ENCODE measurements at regions not wholly inside any gene's neighbourhood (a gene's known extent, or its start where the extent isn't known, plus 50 kb on each side); places are given as distances from the start of the nearest gene placed in this dataset.

DNA sequence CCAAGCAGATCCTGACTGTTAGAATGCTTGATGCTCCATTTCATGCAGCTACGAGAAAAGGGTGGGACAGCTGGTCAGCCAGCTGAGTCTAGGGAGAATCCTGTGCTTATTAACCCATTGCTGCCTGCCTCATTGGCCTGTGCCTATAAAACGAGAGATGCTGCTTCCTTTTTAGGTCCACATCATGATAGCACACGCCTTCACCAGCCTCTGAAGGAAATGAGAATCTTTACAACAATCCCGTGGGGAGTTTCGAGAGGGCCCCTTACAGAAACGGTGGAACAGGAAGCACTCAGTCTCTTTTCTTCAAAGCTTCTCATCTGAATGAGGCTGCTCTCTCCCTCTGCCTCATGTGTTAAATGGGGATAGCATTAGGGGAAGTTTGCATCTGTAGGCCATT is 147.3 kb upstream of the RFLNA start:
- H3K27ac ChIP-seq (ENCODE audit: low read length in 2 of 2): no peak overlapping the region
- no peaks in the 10 kb centered on the region for H3K36me3 ChIP-seq (replicated peaks in 1 of 2; ENCODE audit: control extremely low read depth in 1 of 2, control insufficient read depth in 1 of 2, extremely low read depth in 1 of 2, insufficient read depth in 2 of 2, low read length in 1 of 2)
- no peak for ATAC-seq (ENCODE audit: low read depth)
- Mint-ChIP-seq H3K27ac (no peak overlapping the region), H3K4me1 (peaks cover 8% of the 10 kb centered on the region), H3K4me3 (no peak overlapping the region), H3K27me3 (peaks cover 10% of the 10 kb centered on the region), H3K9me3 (ENCODE audit: insufficient read depth) (peaks cover 2% of the 10 kb centered on the region)
- intact Hi-C loops (cut with micrococcal nuclease): no loop called here
- TF ChIP-seq EZH2 (IDR thresholded peaks at IDR 0.05; ENCODE audit: borderline replicate concordance, insufficient read depth, low read depth, low read length, poor library complexity, severe bottlenecking): no peak
- TF ChIP-seq, protein P1, sequence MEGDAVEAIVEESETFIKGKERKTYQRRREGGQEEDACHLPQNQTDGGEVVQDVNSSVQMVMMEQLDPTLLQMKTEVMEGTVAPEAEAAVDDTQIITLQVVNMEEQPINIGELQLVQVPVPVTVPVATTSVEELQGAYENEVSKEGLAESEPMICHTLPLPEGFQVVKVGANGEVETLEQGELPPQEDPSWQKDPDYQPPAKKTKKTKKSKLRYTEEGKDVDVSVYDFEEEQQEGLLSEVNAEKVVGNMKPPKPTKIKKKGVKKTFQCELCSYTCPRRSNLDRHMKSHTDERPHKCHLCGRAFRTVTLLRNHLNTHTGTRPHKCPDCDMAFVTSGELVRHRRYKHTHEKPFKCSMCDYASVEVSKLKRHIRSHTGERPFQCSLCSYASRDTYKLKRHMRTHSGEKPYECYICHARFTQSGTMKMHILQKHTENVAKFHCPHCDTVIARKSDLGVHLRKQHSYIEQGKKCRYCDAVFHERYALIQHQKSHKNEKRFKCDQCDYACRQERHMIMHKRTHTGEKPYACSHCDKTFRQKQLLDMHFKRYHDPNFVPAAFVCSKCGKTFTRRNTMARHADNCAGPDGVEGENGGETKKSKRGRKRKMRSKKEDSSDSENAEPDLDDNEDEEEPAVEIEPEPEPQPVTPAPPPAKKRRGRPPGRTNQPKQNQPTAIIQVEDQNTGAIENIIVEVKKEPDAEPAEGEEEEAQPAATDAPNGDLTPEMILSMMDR (IDR thresholded peaks at IDR 0.05): no peak
- no peaks in the 10 kb centered on the region for H3K79me2 ChIP-seq (ENCODE audit: control insufficient read depth, insufficient read depth, low read length)
- 0% methylated on average over 6 of the region's 6 CpGs for WGBS (ENCODE audit: insufficient coverage)
- H4K20me1 ChIP-seq (ENCODE audit: control insufficient read depth, insufficient read depth, low read length, poor library complexity, severe bottlenecking): no peaks in the 10 kb centered on the region
- peaks cover 3 to 5% of the 10 kb centered on the region in 2 donors for H3K4me1 ChIP-seq (ENCODE audit: control insufficient read depth in 2 of 2, insufficient read depth in 2 of 2, low read length in 2 of 2)
- no peak overlapping the region for H3K9ac ChIP-seq (ENCODE audit: low read length)
- ChIA-PET CTCF (no interaction called here), POLR2A (no interaction called here)
- no peak overlapping the region for H3K4me3 ChIP-seq (ENCODE audit: control extremely low read depth in 1 of 5, extremely low read depth in 1 of 5, insufficient read depth in 1 of 5, low read depth in 2 of 5, low read length in 4 of 5)
- no peak overlapping the region for H3K4me2 ChIP-seq (replicated peaks; ENCODE audit: low read depth, low read length, poor library complexity, severe bottlenecking)
- DNase-seq: no peak
- H3K27me3 ChIP-seq (replicated peaks in 1 of 4; ENCODE audit: control extremely low read depth in 1 of 4, control insufficient read depth in 3 of 4, insufficient read depth in 4 of 4, low read length in 3 of 4): no peaks in the 10 kb centered on the region
- peaks cover 2 to 10% (median 3%) of the 10 kb centered on the region in 3 donors for H3K9me3 ChIP-seq (ENCODE audit: control extremely low read depth in 1 of 3, control insufficient read depth in 2 of 3, insufficient read depth in 1 of 3, low read length in 2 of 3)
- peak overlapping the region; percentile 35 for H2AFZ ChIP-seq (ENCODE audit: insufficient read depth, low read depth, low read length, poor library complexity, severe bottlenecking)

DNA sequence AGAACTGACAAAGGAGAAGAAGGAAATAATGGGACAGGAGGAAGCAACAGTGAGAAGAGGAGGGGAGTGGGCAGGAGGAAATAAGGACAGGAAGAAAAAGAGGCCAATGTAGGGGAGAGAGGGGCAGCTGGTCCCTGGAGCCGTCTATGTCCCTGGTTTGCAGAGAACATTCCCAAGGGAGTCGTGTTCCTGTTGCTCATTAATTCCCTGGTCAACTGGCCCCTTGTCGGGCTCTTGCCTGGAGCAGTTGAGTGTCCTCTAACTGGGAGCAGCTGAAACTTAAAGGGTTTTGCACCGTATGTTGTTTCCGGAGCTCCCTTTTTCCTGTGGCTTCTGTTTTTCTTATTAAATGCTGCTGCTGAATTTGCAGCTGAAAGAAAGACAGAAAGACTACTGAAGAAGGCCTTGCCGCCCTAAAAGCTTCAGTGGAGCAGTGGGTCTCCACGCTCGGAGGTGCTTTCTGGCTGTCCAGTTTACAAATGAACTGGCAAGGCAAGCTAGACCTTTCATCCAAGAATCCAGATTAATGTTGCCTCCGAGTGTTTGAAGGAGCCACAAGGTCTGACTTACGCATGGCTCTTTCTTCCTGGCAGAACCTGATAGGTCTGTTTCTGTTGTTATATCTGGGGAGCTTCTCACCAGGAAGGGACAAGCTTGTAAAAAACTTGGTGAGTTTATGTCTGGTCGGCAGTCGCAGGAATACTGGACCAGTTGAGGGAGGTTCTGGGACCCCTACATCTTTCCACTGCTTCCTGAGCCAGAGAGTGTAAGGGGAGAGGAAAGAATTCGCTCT is 146.2 kb upstream of the RFLNA start:
- intact Hi-C loops (cut with micrococcal nuclease): no loop called here
- Histone ChIP-seq H4K20me1 (ENCODE audit: control insufficient read depth, insufficient read depth, low read length, poor library complexity, severe bottlenecking) (no peaks in the 10 kb centered on the region), H3K4me3 (ENCODE audit: control extremely low read depth in 1 of 5, extremely low read depth in 1 of 5, insufficient read depth in 1 of 5, low read depth in 2 of 5, low read length in 4 of 5) (no peak overlapping the region), H3K9ac (ENCODE audit: low read length) (no peak overlapping the region), H3K27me3 (replicated peaks in 1 of 4; ENCODE audit: control extremely low read depth in 1 of 4, control insufficient read depth in 3 of 4, insufficient read depth in 4 of 4, low read length in 3 of 4) (no peaks in the 10 kb centered on the region), H3K9me3 (ENCODE audit: control extremely low read depth in 1 of 3, control insufficient read depth in 2 of 3, insufficient read depth in 1 of 3, low read length in 2 of 3) (peaks cover 0 to 5% (median 0%) of the 10 kb centered on the region in 3 donors), H3K79me2 (ENCODE audit: control insufficient read depth, insufficient read depth, low read length) (no peaks in the 10 kb centered on the region), H3K27ac (ENCODE audit: low read length in 2 of 2) (no peak overlapping the region), H3K4me2 (replicated peaks; ENCODE audit: low read depth, low read length, poor library complexity, severe bottlenecking) (no peak overlapping the region), H3K36me3 (replicated peaks in 1 of 2; ENCODE audit: control extremely low read depth in 1 of 2, control insufficient read depth in 1 of 2, extremely low read depth in 1 of 2, insufficient read depth in 2 of 2, low read length in 1 of 2) (no peaks in the 10 kb centered on the region), H3K4me1 (ENCODE audit: control insufficient read depth in 2 of 2, insufficient read depth in 2 of 2, low read length in 2 of 2) (peaks cover 3 to 5% of the 10 kb centered on the region in 2 donors), H2AFZ (ENCODE audit: insufficient read depth, low read depth, low read length, poor library complexity, severe bottlenecking) (no peak overlapping the region)
- WGBS (ENCODE audit: insufficient coverage): 97% methylated on average over 12 of the region's 13 CpGs
- Mint-ChIP-seq H3K27me3 (peaks cover 5% of the 10 kb centered on the region), H3K9me3 (ENCODE audit: insufficient read depth) (no peaks in the 10 kb centered on the region), H3K4me1 (peaks cover 8% of the 10 kb centered on the region), H3K4me3 (no peak overlapping the region), H3K27ac (no peak overlapping the region)
- POLR2A ChIA-PET: no interaction called here
- ATAC-seq (ENCODE audit: low read depth) (no peak), DNase-seq (no peak)
- TF ChIP-seq, protein P1 (IDR thresholded peaks at IDR 0.05): no peak
- TF ChIP-seq EZH2 (IDR thresholded peaks at IDR 0.05; ENCODE audit: borderline replicate concordance, insufficient read depth, low read depth, low read length, poor library complexity, severe bottlenecking): no peak
- CTCF ChIA-PET: no interaction called here

Data from B cell (primary cell).